Tibial nerve (tissue), 4 donors: ENCODE measurements at regions not wholly inside any gene's neighbourhood (a gene's known extent, or its start where the extent isn't known, plus 50 kb on each side); places are given as distances from the start of the nearest gene placed in this dataset.

Experiments
- DNase-seq, 2 donors: peaks; one replicate each; pipeline ENCODE4 v3.0.0-alpha.2; 2019; ENCODE audit warnings: low spot score in 2 of 2
- H3K27ac ChIP-seq, 4 donors: fragments of 200-600 bp; sonication (generic) in 3 of 4; one replicate each; pipeline ENCODE4 v1.5.1; 2017 to 2019; ENCODE audit warnings: mild to moderate bottlenecking in 1 of 4
- H3K27me3 ChIP-seq, 2 donors: fragments of 200-600 bp; sonication (generic) in 1 of 2; one replicate each; pipeline versions ENCODE4 v1.5.1 to v1.6.0; 2017 to 2019
- H3K36me3 ChIP-seq, 3 donors: fragments of 200-600 bp; sonication (generic); one replicate each; pipeline ENCODE4 v1.5.1; 2018 to 2019
- H3K4me1 ChIP-seq, 4 donors: fragments of 200-600 bp; sonication (generic) in 3 of 4; one replicate each; pipeline ENCODE4 v1.5.1; 2017 to 2019
- H3K4me3 ChIP-seq, 4 donors: fragments of 200-600 bp; sonication (generic) in 3 of 4; one replicate each; pipeline ENCODE4 v1.5.1; 2017 to 2019; ENCODE audit warnings: mild to moderate bottlenecking in 1 of 4, moderate library complexity in 1 of 4
- H3K9me3 ChIP-seq, 4 donors: fragments of 200-600 bp; sonication (generic) in 3 of 4; one replicate each; pipeline ENCODE4 v1.5.1; 2017 to 2019
- CTCF ChIP-seq, 5 experiments: fragments of 200-600 bp in 3 of 5; fragments of 450-650 bp in 2 of 5; sonication (generic) in 3 of 5; IDR thresholded peaks; one replicate each; pipeline ENCODE4 v1.5.1; 2016 to 2019; ENCODE audit warnings: antibody characterized with exemption in 5 of 5, mild to moderate bottlenecking in 3 of 5, moderate library complexity in 2 of 5
- EP300 ChIP-seq, 2 donors: sonication (generic); formaldehyde crosslinking; IDR thresholded peaks; one replicate each; pipeline ENCODE4 v1.6.1; 2017; ENCODE audit warnings: antibody characterized with exemption in 2 of 2, mild to moderate bottlenecking in 1 of 2
- POLR2A ChIP-seq, 2 donors: fragments of 450-650 bp; IDR thresholded peaks; one replicate each; pipeline ENCODE4 v1.6.1; 2017; ENCODE audit warnings: antibody characterized with exemption in 2 of 2, mild to moderate bottlenecking in 2 of 2, moderate library complexity in 2 of 2
- WGBS, 2 donors: methylation state at CpG; one replicate each; pipeline ENCODE4 v1.1.5; 2018; 5-methylcytosine and 5-hydroxymethylcytosine counted together

GRCh38 chr5:1736889-1737711 lies 62.5 kb downstream of the MRPL36 start:
- H3K27me3 ChIP-seq = no peaks in the 10 kb centered on the region
- no peak for DNase-seq
- H3K9me3 ChIP-seq = peaks cover 0 to 28% (median 1%) of the 10 kb centered on the region in 4 donors
- H3K4me1 ChIP-seq = no peaks in the 10 kb centered on the region
- no peaks in the 10 kb centered on the region for H3K36me3 ChIP-seq
- 73 to 74% methylated on average over 12 to 15 of the region's 15 CpGs for WGBS, 2 donors
- H3K4me3 ChIP-seq = no peak overlapping the region
- H3K27ac ChIP-seq = no peak overlapping the region
- TF ChIP-seq CTCF (IDR thresholded peaks at IDR 0.05) (no peak), EP300 (IDR thresholded peaks at IDR 0.05) (no peak), POLR2A (IDR thresholded peaks at IDR 0.05) (no peak)

DNA sequence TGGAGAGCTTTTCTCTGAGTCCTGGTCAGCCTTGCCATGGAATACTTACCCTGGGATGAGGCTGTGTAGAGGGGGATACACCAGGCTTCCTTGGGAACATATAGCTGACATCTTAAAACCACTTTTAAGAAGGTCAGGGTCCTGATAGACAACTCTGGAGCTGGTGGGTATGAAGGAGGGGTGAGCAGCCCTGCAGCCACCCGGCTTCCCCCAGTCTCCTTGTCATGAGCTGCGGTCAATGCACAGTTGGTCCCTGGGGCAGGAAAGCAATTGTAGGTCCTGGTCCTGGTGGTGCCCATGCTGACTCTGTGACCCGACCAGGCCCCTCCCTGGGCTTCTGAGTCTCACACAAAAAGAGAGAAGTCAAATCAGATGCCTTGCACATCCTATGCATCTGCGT lies 63.6 kb downstream of the MRPL36 start:
- WGBS, 2 donors = 78 to 82% methylated on average over 4 of the region's 4 CpGs
- no peaks in the 10 kb centered on the region for H3K36me3 ChIP-seq
- H3K27ac ChIP-seq = no peak overlapping the region
- H3K4me1 ChIP-seq = no peaks in the 10 kb centered on the region
- H3K27me3 ChIP-seq = no peaks in the 10 kb centered on the region
- no peak for TF ChIP-seq POLR2A (IDR thresholded peaks at IDR 0.05)
- no peak for TF ChIP-seq EP300 (IDR thresholded peaks at IDR 0.05)
- TF ChIP-seq CTCF (IDR thresholded peaks at IDR 0.05) = no peak
- no peak overlapping the region for H3K4me3 ChIP-seq
- H3K9me3 ChIP-seq = peaks cover 0 to 18% (median 1%) of the 10 kb centered on the region in 4 donors
- DNase-seq = no peak

GRCh38 chr5:1735320-1735970 lies 64.2 kb downstream of the MRPL36 start:
- Histone ChIP-seq H3K4me3 (no peak overlapping the region), H3K9me3 (peaks cover 0 to 14% (median 1%) of the 10 kb centered on the region in 4 donors), H3K27ac (no peak overlapping the region), H3K36me3 (no peaks in the 10 kb centered on the region), H3K4me1 (no peaks in the 10 kb centered on the region), H3K27me3 (no peaks in the 10 kb centered on the region)
- no peak for TF ChIP-seq EP300 (IDR thresholded peaks at IDR 0.05)
- TF ChIP-seq POLR2A (IDR thresholded peaks at IDR 0.05) = no peak
- no peak for TF ChIP-seq CTCF (IDR thresholded peaks at IDR 0.05)
- no peak for DNase-seq
- WGBS, 2 donors = 91 to 93% methylated on average over 3 to 9 of the region's 9 CpGs

DNA sequence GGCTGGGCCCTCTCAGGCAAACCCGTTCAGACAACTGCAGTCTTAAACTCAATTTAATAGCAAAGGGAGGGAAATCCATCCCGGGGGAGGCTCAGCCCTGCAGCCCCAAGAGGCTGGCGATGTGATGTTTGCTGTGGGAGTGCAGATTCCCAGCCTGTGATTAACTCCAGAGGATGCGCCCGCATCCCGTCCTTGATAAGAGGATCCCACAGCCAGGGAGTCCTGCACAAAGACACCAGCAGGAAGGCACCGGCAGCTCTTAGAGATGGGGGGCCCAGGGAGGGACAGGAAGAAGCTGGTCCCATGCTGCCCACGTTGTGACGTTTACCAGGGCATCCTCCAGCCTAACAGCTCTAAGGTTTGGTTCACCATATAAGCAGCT lies 64.7 kb downstream of the MRPL36 start:
- no peaks in the 10 kb centered on the region for H3K4me1 ChIP-seq
- H3K9me3 ChIP-seq = peaks cover 0 to 11% (median 1%) of the 10 kb centered on the region in 4 donors
- H3K27me3 ChIP-seq = no peaks in the 10 kb centered on the region
- no peak overlapping the region for H3K27ac ChIP-seq
- DNase-seq = no peak
- no peaks in the 10 kb centered on the region for H3K36me3 ChIP-seq
- WGBS, 2 donors = 45 to 61% methylated on average over 5 to 8 of the region's 9 CpGs
- no peak overlapping the region for H3K4me3 ChIP-seq
- TF ChIP-seq POLR2A (IDR thresholded peaks at IDR 0.05) (no peak), EP300 (IDR thresholded peaks at IDR 0.05) (no peak), CTCF (IDR thresholded peaks at IDR 0.05) (no peak)

DNA sequence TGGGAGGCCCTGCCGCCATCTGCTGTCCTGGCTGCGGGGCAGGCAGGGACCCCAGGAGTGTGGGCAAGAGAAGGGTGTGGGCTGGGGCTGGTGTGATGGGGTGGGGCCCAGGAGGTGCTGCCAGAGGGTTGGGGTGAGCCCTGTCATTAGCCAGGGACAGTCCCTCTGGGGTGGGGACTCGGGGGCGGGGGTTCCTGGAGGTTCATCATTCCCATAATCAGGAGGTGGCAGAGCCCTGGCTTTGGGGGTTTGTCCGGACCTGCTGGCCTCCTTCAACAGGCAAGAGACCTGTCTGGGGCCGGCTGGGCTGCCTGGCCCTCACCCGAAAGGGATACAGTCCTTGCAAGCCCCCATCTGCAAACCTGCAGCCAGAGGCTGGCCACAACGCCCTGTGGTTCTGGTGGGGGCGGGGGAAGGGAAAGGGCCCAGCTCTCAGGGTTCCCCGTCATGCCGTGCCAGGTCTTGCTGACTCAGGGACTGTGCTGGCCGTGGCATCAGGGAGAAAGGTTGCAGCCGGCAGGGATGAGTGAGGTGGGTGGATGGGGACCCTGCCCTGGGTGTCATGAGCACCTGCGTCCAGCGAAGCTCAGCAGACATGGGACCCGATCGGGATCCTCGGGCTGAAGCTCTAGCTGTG lies 65.2 kb downstream of the MRPL36 start:
- no peak overlapping the region for H3K27ac ChIP-seq
- H3K4me1 ChIP-seq = no peaks in the 10 kb centered on the region
- no peak for DNase-seq
- no peaks in the 10 kb centered on the region for H3K36me3 ChIP-seq
- TF ChIP-seq EP300 (IDR thresholded peaks at IDR 0.05) (no peak), POLR2A (IDR thresholded peaks at IDR 0.05) (no peak), CTCF (IDR thresholded peaks at IDR 0.05) (no peak)
- H3K4me3 ChIP-seq = no peak overlapping the region
- peaks cover 0 to 5% (median under 1%) of the 10 kb centered on the region in 4 donors for H3K9me3 ChIP-seq
- 74 to 84% methylated on average over 16 to 18 of the region's 18 CpGs for WGBS, 2 donors
- no peaks in the 10 kb centered on the region for H3K27me3 ChIP-seq
